HG03558 (cell line): ENCODE measurements at regions not wholly inside any gene's neighbourhood (a gene's known extent, or its start where the extent isn't known, plus 50 kb on each side); places are given as distances from the start of the nearest gene placed in this dataset.
"Not testable (repeated sequence)": the region's sequence is repeated elsewhere in the genome, so short reads cannot be mapped to it uniquely, and the experiment has no call there.

Experiments used
- ATAC-seq: cut with Tn5 transposase; IDR thresholded peaks from one replicate; pipeline ENCODE4 v1.9.1; 2021; ENCODE audit warnings: moderate number of reproducible peaks; ENCODE audit not compliant: unreplicated experiment; ENCODE audit errors: extremely low read depth

DNA sequence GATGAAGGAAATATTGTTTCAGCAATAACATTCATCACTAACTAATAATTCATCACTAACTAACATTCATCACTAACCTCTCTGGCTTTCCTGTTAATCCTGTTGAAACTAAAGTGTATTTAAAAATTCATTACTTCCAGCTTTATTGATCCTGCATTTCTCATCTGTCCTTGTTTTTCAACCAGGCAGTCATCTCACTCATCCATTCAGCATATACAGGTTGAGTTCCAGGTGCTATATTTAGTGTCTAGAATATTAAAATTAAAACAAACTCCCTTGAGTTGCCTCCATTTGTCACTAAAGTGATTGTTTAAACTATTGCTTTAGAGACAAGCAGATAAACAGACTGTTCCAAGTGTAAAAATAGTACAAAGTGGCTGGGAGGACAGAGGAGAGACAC, 58.1 kb downstream of the ATXN7L3B start:
- ATAC-seq: no peak

DNA sequence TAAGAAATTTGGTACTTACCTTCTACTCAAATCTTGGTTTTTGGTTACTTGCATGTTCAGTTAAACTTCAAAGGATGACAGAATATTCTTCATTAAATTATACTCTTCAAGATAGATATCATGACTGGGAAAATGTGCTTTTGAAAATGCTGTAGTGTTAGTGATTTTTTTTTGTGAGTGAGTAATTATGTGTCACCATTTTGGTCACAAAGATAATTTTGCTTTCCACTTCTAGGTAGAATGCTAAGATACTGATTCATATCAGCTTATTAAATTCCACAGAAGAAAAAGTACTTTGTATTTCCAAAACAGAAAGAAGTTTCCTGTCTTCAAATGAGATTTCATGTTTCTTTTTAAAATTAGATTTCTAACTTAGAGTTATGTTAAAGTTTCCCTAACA, 61.2 kb downstream of the ATXN7L3B start:
- ATAC-seq: no peak

DNA sequence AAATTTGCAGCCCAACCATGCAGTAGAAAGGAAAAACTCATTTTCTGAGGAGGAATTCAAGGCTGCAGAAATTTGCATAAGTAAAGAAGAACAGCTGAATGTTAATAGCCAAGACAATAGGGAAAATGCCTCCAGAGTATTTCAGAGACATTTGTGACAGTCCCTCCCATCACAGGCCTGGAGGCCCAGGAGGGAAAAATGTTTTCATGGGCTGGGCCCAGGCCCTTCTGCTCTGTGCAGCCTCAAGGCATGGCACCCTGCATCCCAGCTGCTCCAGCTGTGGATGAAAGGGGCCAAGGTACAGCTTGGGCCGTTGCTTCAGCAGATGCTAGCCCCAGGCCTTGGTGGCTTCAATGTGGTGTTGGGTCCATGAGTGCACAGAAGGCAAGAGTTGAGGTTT, 62.3 kb downstream of the ATXN7L3B start:
- no peak for ATAC-seq

DNA sequence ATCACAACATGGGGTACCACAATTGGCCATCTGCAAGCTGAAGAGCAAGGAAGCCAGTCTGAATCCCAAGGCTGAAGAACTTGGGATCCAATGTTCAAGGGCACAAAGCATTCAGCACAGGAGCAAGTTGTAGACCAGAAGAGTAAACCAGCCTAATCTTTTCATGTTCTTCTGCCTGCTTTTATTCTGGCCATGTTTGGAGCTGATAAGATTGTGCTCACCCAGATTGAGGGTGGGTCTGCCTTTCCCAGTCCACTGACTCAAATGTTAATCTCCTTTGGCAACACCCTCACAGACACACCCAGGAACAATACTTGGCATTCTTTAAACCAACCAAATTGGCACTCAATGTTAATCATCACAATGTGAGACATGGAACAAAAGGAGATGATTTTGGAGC, 63.2 kb downstream of the ATXN7L3B start:
- ATAC-seq: not testable (repeated sequence)

DNA sequence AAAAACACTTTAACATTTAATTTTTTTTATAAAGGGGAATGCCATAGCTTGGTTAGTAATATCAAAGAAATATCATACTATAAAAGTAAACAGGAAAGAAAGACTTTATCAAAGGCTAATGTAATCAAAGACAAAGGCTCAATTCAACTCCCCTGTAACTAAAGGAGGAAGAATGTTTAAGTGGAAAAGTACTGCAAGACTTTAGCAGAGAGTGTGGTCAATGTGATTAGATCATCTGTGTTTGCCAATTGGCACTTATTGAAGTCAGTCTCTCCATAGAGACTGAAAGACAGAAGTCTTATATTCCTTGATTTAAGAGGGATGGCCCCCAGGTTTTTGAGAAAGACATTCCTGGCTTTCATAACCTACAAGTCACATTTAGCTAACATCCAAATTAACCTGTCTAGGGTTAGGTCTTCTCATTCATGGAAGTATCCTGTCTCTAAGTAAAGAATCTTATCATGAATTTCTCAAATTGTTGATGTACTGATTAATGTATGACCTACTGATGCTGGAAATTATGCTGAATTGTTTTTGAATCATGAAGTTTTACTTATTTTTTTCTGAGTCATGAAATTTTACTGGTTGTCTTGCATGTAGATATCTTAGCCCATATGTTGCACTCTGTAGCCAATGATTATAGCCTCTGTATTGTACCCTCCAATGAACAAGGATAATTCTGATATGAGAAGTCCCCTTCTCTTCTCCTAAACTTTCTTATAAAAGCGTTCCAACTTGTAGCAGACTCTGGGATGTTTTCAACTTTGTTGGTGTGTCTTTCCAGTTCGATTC, 65.4 kb downstream of the ATXN7L3B start:
- ATAC-seq: no peak

DNA sequence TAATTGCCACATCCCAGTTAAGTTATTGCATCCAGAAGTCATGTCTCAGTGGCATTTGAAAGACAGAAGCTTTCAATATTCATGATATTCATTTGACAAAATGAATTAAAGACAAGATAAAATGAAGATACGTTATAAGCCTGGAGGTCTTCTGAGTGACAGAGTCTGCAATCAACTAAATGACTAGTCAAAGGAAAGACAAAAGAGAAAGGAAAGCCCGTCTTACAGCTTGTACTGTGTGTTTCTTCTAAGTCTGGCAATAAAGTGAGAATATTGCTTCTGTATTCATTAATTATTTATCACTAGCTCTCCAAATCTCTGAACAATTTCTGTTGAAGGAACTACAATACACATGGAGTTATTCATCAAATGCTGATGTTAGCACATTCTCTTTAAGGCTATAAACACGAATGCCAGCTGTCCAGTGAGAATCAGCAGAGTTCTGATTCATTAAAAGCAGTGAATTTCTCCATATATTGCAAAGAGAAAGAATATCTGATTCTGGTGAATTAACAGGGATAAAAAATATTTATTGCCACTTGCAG, 70.7 kb downstream of the ATXN7L3B start:
- ATAC-seq: no peak

- no peak for ATAC-seq
Observed at GRCh38 chr12:74610711-74611110, 73.1 kb downstream of the ATXN7L3B start.

DNA sequence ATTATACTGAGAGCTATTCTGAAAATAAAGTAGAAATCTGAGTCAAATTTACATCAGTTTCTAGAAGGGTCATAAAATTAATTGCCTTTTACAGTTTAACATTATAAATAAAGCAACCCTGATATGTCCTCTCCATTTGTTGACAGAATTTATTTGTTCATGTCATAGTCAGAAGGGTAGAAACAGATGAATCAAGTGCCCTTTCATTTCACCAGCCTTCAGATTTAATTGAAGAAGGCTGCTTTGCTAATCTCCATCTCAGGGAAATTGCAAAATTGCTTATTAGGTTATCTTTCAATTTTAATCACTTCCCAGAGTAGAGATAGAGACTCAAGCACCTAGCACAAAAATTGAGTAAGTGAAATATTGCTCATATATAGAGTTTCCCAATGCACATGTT, 76.8 kb downstream of the ATXN7L3B start:
- ATAC-seq: no peak

DNA sequence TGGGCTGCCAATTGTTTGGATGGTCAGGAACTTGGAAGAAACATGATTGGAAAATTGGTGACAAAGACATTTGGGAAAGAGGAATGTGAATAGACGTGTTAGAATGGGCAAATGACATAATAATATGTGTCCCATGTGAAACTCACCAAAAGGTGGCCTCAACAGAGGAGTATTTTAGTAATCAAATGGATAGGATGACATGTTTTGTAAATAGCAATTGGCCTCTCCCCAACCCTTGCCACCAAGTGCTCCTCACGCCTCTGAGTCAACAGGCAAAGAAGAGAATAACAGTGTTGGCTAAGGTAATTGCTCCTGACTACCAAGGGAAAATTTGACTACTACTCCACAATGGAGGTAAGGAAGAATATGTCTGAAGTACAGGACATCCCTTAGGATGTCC, 81.4 kb downstream of the ATXN7L3B start:
- ATAC-seq: no peak

- ATAC-seq: no peak
Observed at GRCh38 chr12:74619884-74620283, 82.2 kb downstream of the ATXN7L3B start.

GRCh38 chr12:74620921-74621320, 83.3 kb downstream of the ATXN7L3B start:
- no peak for ATAC-seq

DNA sequence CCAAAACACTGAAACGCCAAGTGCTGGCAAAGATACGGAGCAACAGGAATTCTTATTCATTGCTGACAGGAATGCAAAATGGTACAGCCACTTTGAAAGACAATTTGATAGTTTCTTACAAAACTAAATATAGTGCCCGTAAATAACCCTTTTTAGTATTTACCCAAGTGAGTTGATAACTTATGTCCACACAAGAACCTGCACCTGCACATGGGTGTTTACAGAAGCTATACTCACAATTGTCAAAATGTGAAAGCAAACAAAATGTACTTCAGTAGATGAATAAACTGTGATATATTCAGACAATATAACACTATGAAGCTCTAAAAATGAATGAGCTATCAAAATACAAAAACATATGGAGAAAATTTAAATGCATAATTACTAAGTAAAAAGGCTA, 86.6 kb downstream of the ATXN7L3B start:
- ATAC-seq: no peak

DNA sequence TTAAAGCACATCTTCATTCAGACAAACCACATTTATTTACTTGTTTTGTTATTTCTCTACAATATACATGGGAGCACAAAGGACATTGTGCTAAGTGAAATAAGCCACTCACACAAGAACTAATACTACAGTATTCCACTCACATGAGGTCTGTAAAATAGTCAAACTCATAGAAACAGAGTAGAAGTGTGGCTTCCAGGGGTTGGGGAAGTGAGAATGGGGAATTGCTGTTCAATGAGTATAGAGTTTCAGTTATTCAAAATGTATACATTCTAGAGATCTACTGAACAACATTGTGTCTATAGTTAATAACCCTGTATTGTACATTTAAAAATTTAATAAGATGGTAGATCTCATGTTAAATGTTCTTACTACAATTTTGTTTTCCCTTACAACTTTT, 88.8 kb downstream of the ATXN7L3B start:
- peak; percentile 77 for ATAC-seq

DNA sequence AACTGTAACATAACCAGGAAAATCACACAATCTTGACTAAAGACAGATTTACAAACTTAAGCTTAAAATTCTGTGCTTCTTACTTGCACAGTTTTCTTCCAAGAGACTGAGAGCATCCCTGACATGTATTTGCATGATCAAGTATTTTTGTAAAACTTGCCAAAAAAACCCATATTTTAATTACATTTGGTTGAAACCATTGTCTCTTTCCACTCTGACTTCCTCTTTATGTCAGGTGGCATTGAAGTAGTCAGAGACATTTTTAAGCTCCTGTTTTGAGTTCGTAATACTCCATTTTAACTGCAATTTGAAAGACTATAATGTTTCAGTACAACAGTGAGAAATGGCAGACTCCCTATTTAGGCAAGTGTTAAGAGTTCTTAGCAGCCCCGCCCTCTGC, 103.6 kb downstream of the ATXN7L3B start:
- no peak for ATAC-seq

DNA sequence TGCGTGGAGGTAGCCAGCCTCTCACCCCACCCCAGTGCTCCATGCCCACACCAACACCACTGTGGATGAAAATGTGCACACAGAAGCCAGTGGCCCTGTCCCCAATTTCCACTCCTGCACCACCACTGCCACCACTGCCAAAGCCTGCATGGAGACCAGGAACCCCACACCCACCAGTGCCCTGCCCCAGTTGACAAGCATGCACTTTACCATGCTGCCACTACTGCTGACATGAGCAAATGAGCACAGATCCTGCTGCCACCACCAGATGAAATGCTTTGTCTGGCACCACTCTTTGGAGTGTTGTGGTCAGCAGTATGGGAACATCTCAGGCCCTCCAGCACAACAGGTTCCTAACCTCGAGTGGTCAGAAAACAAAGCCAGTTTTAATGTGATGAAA, 104.1 kb downstream of the ATXN7L3B start:
- ATAC-seq: no peak

DNA sequence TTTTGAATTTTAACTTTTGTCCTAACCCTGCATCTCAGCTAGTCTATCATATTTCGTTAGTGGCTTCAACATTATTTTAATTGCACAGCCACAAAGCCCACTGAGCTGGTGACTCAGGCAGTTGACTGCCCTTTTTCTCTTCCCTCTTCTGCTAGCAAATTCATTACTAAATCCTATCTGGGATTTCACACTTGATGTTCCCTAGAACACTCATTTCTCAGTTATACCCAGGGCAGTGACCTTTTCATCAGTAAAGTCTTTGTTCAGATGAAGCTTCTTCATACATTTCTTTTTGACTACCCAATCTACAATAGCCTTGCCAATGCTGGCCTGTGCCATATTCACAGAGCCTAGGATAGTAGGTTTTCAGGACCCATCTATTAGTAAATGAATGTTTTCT, 107.0 kb downstream of the ATXN7L3B start:
- no peak for ATAC-seq

DNA sequence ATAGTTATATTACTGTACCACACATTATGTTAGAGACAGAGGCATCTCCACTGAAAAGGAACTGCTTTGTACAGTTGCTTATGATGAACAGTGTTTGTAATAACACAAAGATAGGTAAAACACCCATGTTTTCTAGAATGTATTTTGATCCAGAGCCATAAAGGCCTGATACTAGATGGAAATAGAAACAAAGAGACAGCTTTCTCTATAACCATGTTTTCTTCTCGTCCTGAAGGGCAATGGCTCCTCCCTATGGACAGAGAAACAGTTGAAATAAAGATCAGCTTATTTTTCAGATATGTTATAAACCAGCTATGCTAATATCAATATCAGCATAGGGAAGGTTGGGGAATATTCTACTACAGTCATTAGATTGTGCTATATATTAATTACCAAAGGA, 109.2 kb downstream of the ATXN7L3B start:
- no peak for ATAC-seq

DNA sequence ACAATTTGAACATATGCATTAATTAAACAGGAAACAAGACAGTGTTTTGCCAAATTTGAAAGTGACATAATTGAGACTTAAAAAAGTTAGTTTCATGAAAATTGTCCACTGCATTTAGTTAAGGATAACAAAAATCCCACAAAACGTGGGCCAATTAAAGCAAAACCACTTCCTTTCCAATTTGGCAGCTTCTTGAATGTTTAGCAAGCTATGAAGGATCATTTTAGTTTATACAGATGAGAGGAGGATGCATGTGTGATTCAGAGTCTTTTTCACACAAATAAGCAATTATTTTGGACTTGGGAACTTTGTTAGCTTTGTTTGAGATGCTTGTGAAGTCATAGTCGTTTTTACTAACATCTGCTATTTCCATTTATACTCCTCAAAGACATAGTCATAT, 109.6 kb downstream of the ATXN7L3B start:
- no peak for ATAC-seq

DNA sequence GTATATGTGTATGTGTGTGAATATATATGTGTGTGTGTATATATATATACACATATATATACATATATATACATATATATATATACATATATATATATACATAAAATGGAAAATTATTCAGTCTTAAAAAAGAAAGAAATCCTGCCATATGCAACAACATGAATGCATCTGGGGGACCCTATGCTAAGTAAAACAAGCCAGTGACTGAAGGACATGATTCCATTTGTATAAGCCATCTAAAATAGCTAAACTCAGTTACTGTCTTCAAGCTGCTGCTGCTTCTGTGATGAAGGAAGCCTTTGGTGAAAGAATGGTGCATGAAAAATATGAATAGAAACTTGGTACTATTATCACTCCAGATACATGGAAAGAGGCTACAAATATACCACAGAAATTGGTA, 118.6 kb downstream of the ATXN7L3B start:
- no peak for ATAC-seq

GRCh38 chr12:74660442-74660841, 122.8 kb downstream of the ATXN7L3B start:
- ATAC-seq: no peak

GRCh38 chr12:74663958-74664357, 126.3 kb downstream of the ATXN7L3B start:
- no peak for ATAC-seq

GRCh38 chr12:74665690-74666089, 128.1 kb downstream of the ATXN7L3B start:
- no peak for ATAC-seq
